Adrenal gland (tissue), 9 donors: ENCODE measurements at regions not wholly inside any gene's neighbourhood (a gene's known extent, or its start where the extent isn't known, plus 50 kb on each side); places are given as distances from the start of the nearest gene placed in this dataset.

ENCODE experiments used
- DNase-seq, 7 donors: peaks; one replicate each; pipeline ENCODE4 v3.0.0-alpha.2; 2019 to 2020
- H3K27ac ChIP-seq, 5 donors: fragments of 200-600 bp; sonication (generic) in 4 of 5; 1 replicate in 3 of 5; 2 replicates in 2 of 5; pipeline versions ENCODE4 v1.5.1 to v1.8.0; 2016 to 2020; ENCODE audit warnings: mild to moderate bottlenecking in 1 of 5
- H3K27me3 ChIP-seq: fragments of 200-600 bp; 2 replicates; pipeline ENCODE4 v1.8.0; 2021
- H3K36me3 ChIP-seq, 2 donors: fragments of 200-600 bp; replicated peaks in 1 of 2; 1 replicate in 1 of 2; 2 replicates in 1 of 2; pipeline versions ENCODE4 v1.5.1 to v1.8.0; 2018 to 2022
- H3K4me1 ChIP-seq, 2 donors: fragments of 200-600 bp; replicated peaks in 1 of 2; 1 replicate in 1 of 2; 2 replicates in 1 of 2; pipeline versions ENCODE4 v1.5.1 to v1.8.0; 2018 to 2021
- H3K4me3 ChIP-seq, 4 donors: fragments of 200-600 bp; sonication (generic) in 3 of 4; one replicate each; pipeline ENCODE4 v1.5.1; 2016 to 2018
- H3K9me3 ChIP-seq, 3 donors: fragments of 200-600 bp; sonication (generic) in 1 of 3; replicated peaks in 1 of 3; 1 replicate in 2 of 3; 2 replicates in 1 of 3; pipeline versions ENCODE4 v1.5.1 to v1.8.0; 2016 to 2021
- CTCF ChIP-seq, 6 experiments: fragments of 450-650 bp in 4 of 6; fragments of 200-600 bp in 2 of 6; sonication (generic) in 1 of 6; IDR thresholded peaks; 1 replicate in 5 of 6; 2 replicates in 1 of 6; pipeline versions ENCODE4 v1.5.1 to v1.8.0; 2016 to 2021; ENCODE audit warnings: antibody characterized with exemption in 6 of 6, mild to moderate bottlenecking in 2 of 6, moderate library complexity in 1 of 6
- POLR2A ChIP-seq, 2 donors: fragments of 450-650 bp; IDR thresholded peaks; one replicate each; pipeline ENCODE4 v1.6.1; 2017; ENCODE audit warnings: antibody characterized with exemption in 2 of 2, mild to moderate bottlenecking in 2 of 2, moderate library complexity in 1 of 2
- WGBS, 4 donors: extraction: QIAGEN DNeasy Blood & Tissue Kit in 2 of 4; methylation state at CpG; one replicate each; pipeline versions ENCODE4 v1.1.5 to v1.1.7; 2013 to 2017; 5-methylcytosine and 5-hydroxymethylcytosine counted together
- intact Hi-C, 2 donors: fragments of 100-400 bp; cut with DNase I; formaldehyde crosslinking; loops; one replicate each; pipeline versions ENCODE4 v1.14.1 to v1.15.0; 2022 to 2023
- donor health status: healthy with polysubstance abuse.
- donor health status: Bipolar disorder and iron deficiency.
- donor health status: DM: yes; HTN: yes; CAD: no.
- donor health status: DM: no; HTN: no; CAD: no.
- donor health status: DM: no; HTN: no; CAD: no.

GRCh38 chrX:69431420-69431819 is 72.7 kb upstream of the NALF2 start:
- TF ChIP-seq CTCF (IDR thresholded peaks at IDR 0.05) (no peak), POLR2A (IDR thresholded peaks at IDR 0.05) (no peak)
- 56 to 74% (median 67%) methylated on average over 1 of the region's 1 CpG for whole genome bisulfite sequencing, 4 donors
- Histone ChIP-seq H3K4me3 (no peak overlapping the region), H3K9me3 (no peaks in the 10 kb centered on the region), H3K36me3 (no peaks in the 10 kb centered on the region), H3K4me1 (no peaks in the 10 kb centered on the region), H3K27me3 (peaks cover 31% of the 10 kb centered on the region), H3K27ac (no peak overlapping the region)
- DNase-seq, result no peak
- intact Hi-C loops, result no loop called here

- intact Hi-C loops, result no loop called here
- WGBS, 4 donors, result 25 to 62% (median 36%) methylated on average over 2 of the region's 2 CpGs
- H3K4me3 ChIP-seq, result no peak overlapping the region
- no peak for DNase-seq
- peaks cover 31% of the 10 kb centered on the region for H3K27me3 ChIP-seq
- H3K36me3 ChIP-seq, result no peaks in the 10 kb centered on the region
- H3K27ac ChIP-seq, result no peak overlapping the region
- TF ChIP-seq POLR2A (IDR thresholded peaks at IDR 0.05) (no peak), CTCF (IDR thresholded peaks at IDR 0.05) (no peak)
- H3K9me3 ChIP-seq, result no peaks in the 10 kb centered on the region
- no peaks in the 10 kb centered on the region for H3K4me1 ChIP-seq
These were observed 73.3 kb upstream of the NALF2 start for GRCh38 chrX:69430785-69431184.

- no peak for TF ChIP-seq POLR2A (IDR thresholded peaks at IDR 0.05)
- TF ChIP-seq CTCF (IDR thresholded peaks at IDR 0.05), result no peak
- no peak overlapping the region for H3K4me3 ChIP-seq
- no peak for DNase-seq
- H3K9me3 ChIP-seq, result no peaks in the 10 kb centered on the region
- H3K36me3 ChIP-seq, result no peaks in the 10 kb centered on the region
- no peak overlapping the region for H3K27ac ChIP-seq
- intact Hi-C loops, result no loop called here
- no peaks in the 10 kb centered on the region for H3K4me1 ChIP-seq
- 45 to 61% (median 52%) methylated on average over 6 of the region's 6 CpGs for WGBS, 4 donors
- H3K27me3 ChIP-seq, result peaks cover 31% of the 10 kb centered on the region
These were observed 74.6 kb upstream of the NALF2 start for GRCh38 chrX:69429339-69430015.

- intact Hi-C loops, result no loop called here
- no peak for DNase-seq
- Histone ChIP-seq H3K4me3 (no peak overlapping the region), H3K36me3 (no peaks in the 10 kb centered on the region), H3K4me1 (no peaks in the 10 kb centered on the region), H3K9me3 (no peaks in the 10 kb centered on the region), H3K27me3 (peaks cover 34% of the 10 kb centered on the region), H3K27ac (no peak overlapping the region)
- WGBS, 4 donors, result 39 to 54% (median 51%) methylated on average over 2 of the region's 2 CpGs
- no peak for TF ChIP-seq CTCF (IDR thresholded peaks at IDR 0.05)
- TF ChIP-seq POLR2A (IDR thresholded peaks at IDR 0.05), result no peak
These were observed 75.9 kb upstream of the NALF2 start for GRCh38 chrX:69428216-69428615.
